Endothelial cell of umbilical vein (primary cell): ENCODE measurements at regions not wholly inside any gene's neighbourhood (a gene's known extent, or its start where the extent isn't known, plus 50 kb on each side); places are given as distances from the start of the nearest gene placed in this dataset.

ENCODE experiments used
- BruUV-seq: library from RNA; stranded (reverse); fragments of 400-500 nt; replicated peaks from 2 replicates; lab custom pipeline; 2021; lab: Mats Ljungman, UMichigan
- CTCF ChIA-PET: fragments of 300-600, 350-600 bp; sonication (Branson Sonifier 250); formaldehyde crosslinking; loops from one replicate; lab custom pipeline; 2021; ENCODE audit warnings: antibody characterized with exemption, inconsistent platforms; lab: Charles Lee
- POLR2A ChIA-PET: fragments of 300-600, 350-600 bp; sonication (Branson Sonifier 250); formaldehyde crosslinking; loops from one replicate; lab custom pipeline; 2021; ENCODE audit warnings: antibody characterized with exemption, inconsistent platforms; lab: Charles Lee
- DNase-seq: peaks from one replicate; pipeline ENCODE4 v3.0.0-alpha.2; 2011; ENCODE audit warnings: low read depth, low spot score
- FAIRE-seq: peaks from 2 replicates; lab custom pipeline; 2011; peaks lifted over from hg19 to GRCh38; lab: Jason Lieb, UNC
- H2AFZ ChIP-seq: 2 replicates; pipeline ENCODE4 v1.6.0; 2012; ENCODE audit warnings: low read depth, low read length, control low read depth, inconsistent platforms
- H3K27ac ChIP-seq: 2 replicates; pipeline ENCODE4 v1.5.1; 2011; ENCODE audit warnings: low read depth, mild to moderate bottlenecking, control low read depth, low read length, moderate library complexity; ENCODE audit not compliant: insufficient read depth
- H3K27me3 ChIP-seq, 2 experiments: 2 replicates each; pipeline versions ENCODE4 v1.6.0 to v1.6.1; 2011; ENCODE audit warnings: low read length in 2 of 2, mixed read lengths in 1 of 2; ENCODE audit not compliant: control insufficient read depth in 2 of 2, insufficient read depth in 2 of 2
- H3K36me3 ChIP-seq, 2 experiments: 2 replicates in 1 of 2; 3 replicates in 1 of 2; pipeline ENCODE4 v1.5.1; 2011; ENCODE audit warnings: low read length in 2 of 2, mild to moderate bottlenecking in 1 of 2, moderate library complexity in 1 of 2; ENCODE audit not compliant: control insufficient read depth in 2 of 2, insufficient read depth in 2 of 2; ENCODE audit errors: extremely low read depth in 1 of 2
- H3K4me1 ChIP-seq: 3 replicates; pipeline ENCODE4 v1.5.1; 2011; ENCODE audit warnings: mild to moderate bottlenecking, low read length; ENCODE audit not compliant: control insufficient read depth, insufficient read depth; ENCODE audit errors: extremely low read depth
- H3K4me2 ChIP-seq: 2 replicates; pipeline ENCODE4 v1.6.1; 2011; ENCODE audit warnings: low read length, control low read depth, mixed read lengths; ENCODE audit not compliant: insufficient read depth
- H3K4me3 ChIP-seq, 3 experiments: fragments of 200-600 bp in 1 of 3; sonication (generic), shearing (Covaris generic) in 1 of 3; replicated peaks in 1 of 3; 2 replicates each; pipeline ENCODE4 v1.5.1; 2011 to 2016; ENCODE audit warnings: control low read depth in 3 of 3, low read length in 3 of 3, mild to moderate bottlenecking in 2 of 3, inconsistent platforms in 1 of 3, low read depth in 1 of 3, moderate library complexity in 1 of 3; ENCODE audit not compliant: insufficient read depth in 1 of 3
- H3K79me2 ChIP-seq: 2 replicates; pipeline ENCODE4 v1.6.0; 2012; ENCODE audit warnings: low read length, inconsistent platforms; ENCODE audit not compliant: control insufficient read depth, insufficient read depth
- H3K9ac ChIP-seq: replicated peaks from 2 replicates; pipeline ENCODE3; 2011; ENCODE audit warnings: low read length, control low read depth; ENCODE audit not compliant: insufficient read depth; ENCODE audit errors: extremely low read depth
- H3K9me1 ChIP-seq: replicated peaks from 3 replicates; pipeline ENCODE4 v1.6.0; 2011; ENCODE audit warnings: mild to moderate bottlenecking, low read length; ENCODE audit not compliant: control insufficient read depth, insufficient read depth; ENCODE audit errors: extremely low read depth
- H3K9me3 ChIP-seq: replicated peaks from 2 replicates; pipeline ENCODE4 v1.5.1; 2012; ENCODE audit warnings: low read length, inconsistent platforms; ENCODE audit not compliant: control insufficient read depth, insufficient read depth
- H4K20me1 ChIP-seq: replicated peaks from 2 replicates; pipeline ENCODE3; 2011; ENCODE audit warnings: mild to moderate bottlenecking, low read length; ENCODE audit not compliant: control insufficient read depth, insufficient read depth; ENCODE audit errors: extremely low read depth
- CTCF ChIP-seq, 2 donors: IDR thresholded peaks; 1 replicate in 1 of 2; 2 replicates in 1 of 2; pipeline ENCODE4 v1.5.1; 2011; ENCODE audit warnings: low read length in 2 of 2, mild to moderate bottlenecking in 2 of 2, moderate library complexity in 2 of 2, control low read depth in 1 of 2, inconsistent platforms in 1 of 2, low read depth in 1 of 2; ENCODE audit not compliant: insufficient read depth in 1 of 2; ENCODE audit errors: extremely low read depth in 1 of 2
- EZH2 ChIP-seq: IDR thresholded peaks from 2 replicates; pipeline ENCODE4 v1.6.1; 2012; ENCODE audit warnings: borderline replicate concordance, low read depth, mild to moderate bottlenecking, moderate library complexity, low read length, inconsistent platforms; ENCODE audit not compliant: severe bottlenecking
- FOS ChIP-seq: IDR thresholded peaks from 2 replicates; pipeline ENCODE4 v1.6.1; 2011; ENCODE audit warnings: mild to moderate bottlenecking, low read length, moderate library complexity, borderline replicate concordance; ENCODE audit not compliant: insufficient read depth
- GATA2 ChIP-seq: IDR thresholded peaks from 2 replicates; pipeline ENCODE4 v1.7.0; 2011; ENCODE audit warnings: low read depth, mild to moderate bottlenecking, moderate library complexity, mixed read lengths, low read length; ENCODE audit not compliant: insufficient read length, insufficient read depth
- JUN ChIP-seq: IDR thresholded peaks from 2 replicates; pipeline ENCODE4 v1.6.1; 2011; ENCODE audit warnings: borderline replicate concordance, low read depth; ENCODE audit not compliant: insufficient read length, insufficient read depth
- MYC ChIP-seq: IDR thresholded peaks from one replicate; pipeline ENCODE4 v1.6.1; 2011; ENCODE audit warnings: mild to moderate bottlenecking, low read depth, low read length
- POLR2A ChIP-seq: IDR thresholded peaks from 2 replicates; pipeline ENCODE4 v1.6.1; 2012; ENCODE audit warnings: low read depth, mild to moderate bottlenecking, control low read depth, low read length
- POLR2AphosphoS5 ChIP-seq: IDR thresholded peaks from 2 replicates; pipeline ENCODE4 v1.6.1; 2012; ENCODE audit warnings: low read depth, mild to moderate bottlenecking, control low read depth, low read length, moderate library complexity; ENCODE audit not compliant: insufficient read depth
- dilution Hi-C: fragments of 300-500 bp; cut with MboI; formaldehyde crosslinking; loops from one replicate; pipeline ENCODE4 v1.15.0; 2019; ENCODE audit warnings: low sequenced_read_pairs; ENCODE audit not compliant: extremely low pct_ligation_motif_present
- intact Hi-C: fragments of 100-400 bp; cut with micrococcal nuclease; formaldehyde crosslinking; loops from one replicate; pipeline ENCODE4 v1.10.0; 2022
- TF ChIP-seq, protein P1 (sequence below): IDR thresholded peaks from 2 replicates; pipeline ENCODE4 v1.6.1; 2011; ENCODE audit not compliant: insufficient read depth, insufficient read length

GRCh38 chr3:181660337-181660736, 51.4 kb upstream of the SOX2 start:
- Histone ChIP-seq H3K79me2 (no peaks in the 10 kb centered on the region), H3K4me3 (no peak overlapping the region), H4K20me1 (no peaks in the 10 kb centered on the region), H3K27me3 (no peaks in the 10 kb centered on the region), H3K4me1 (no peaks in the 10 kb centered on the region), H3K9ac (no peak overlapping the region), H3K9me3 (no peaks in the 10 kb centered on the region), H3K4me2 (no peak overlapping the region), H3K9me1 (no peaks in the 10 kb centered on the region), H3K27ac (no peak overlapping the region), H3K36me3 (no peaks in the 10 kb centered on the region), H2AFZ (no peak overlapping the region)
- FAIRE-seq (no peak), DNase-seq (no peak)
- intact Hi-C loops: no loop called here
- no peak for TF ChIP-seq POLR2A
- no peak for TF ChIP-seq POLR2AphosphoS5
- TF ChIP-seq, protein P1, sequence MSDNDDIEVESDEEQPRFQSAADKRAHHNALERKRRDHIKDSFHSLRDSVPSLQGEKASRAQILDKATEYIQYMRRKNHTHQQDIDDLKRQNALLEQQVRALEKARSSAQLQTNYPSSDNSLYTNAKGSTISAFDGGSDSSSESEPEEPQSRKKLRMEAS: no peak
- TF ChIP-seq JUN: no peak
- no peak for TF ChIP-seq EZH2
- TF ChIP-seq CTCF (IDR thresholded peaks at IDR 0.05; ENCODE audit: extremely low read depth in 1 of 2, insufficient read depth in 1 of 2, low read depth in 1 of 2, low read length in 2 of 2): no peak
- TF ChIP-seq MYC: no peak
- no peak for TF ChIP-seq GATA2
- no peak for TF ChIP-seq FOS
- CTCF ChIA-PET: interaction anchor here (1.2 kb wide), 1 partner anchor 97 kb away, joined by 4 read pairs; no protein-coding TSS in a partner anchor
- dilution Hi-C loops: no loop called here
- POLR2A ChIA-PET: no interaction called here
- no TSS peak for BruUV-seq
